IMR-90 (cell line): ENCODE measurements at regions not wholly inside any gene's neighbourhood (a gene's known extent, or its start where the extent isn't known, plus 50 kb on each side); places are given as distances from the start of the nearest gene placed in this dataset.

Experiments
- ATAC-seq: fragments of 200-7000 bp; cut with Tn5 transposase; 2 replicates; pipeline ENCODE4 v1.9.1; 2020; ENCODE audit warnings: low read depth, mild to moderate bottlenecking, moderate library complexity
- BruUV-seq: library from RNA; stranded (reverse); fragments of 400-500 nt; replicated peaks from 2 replicates; lab custom pipeline; 2021; lab: Mats Ljungman, UMichigan
- CTCF ChIA-PET: fragments of 300-600 bp; formaldehyde crosslinking; extraction: SDS; loops from one replicate; lab custom pipeline; 2021; ENCODE audit warnings: antibody characterized with exemption; lab: Yijun Ruan, JAX
- POLR2A ChIA-PET: fragments of 300-600 bp; sonication (Branson Sonifier 250); formaldehyde crosslinking; loops from one replicate; lab custom pipeline; 2022; ENCODE audit warnings: antibody characterized with exemption; ENCODE audit not compliant: unreplicated experiment; lab: Charles Lee
- DNase-seq: peaks from one replicate; pipeline ENCODE4 v3.0.0; 2013
- H2AFZ ChIP-seq: replicated peaks from 2 replicates; pipeline ENCODE3; 2013; ENCODE audit warnings: low read length, mild to moderate bottlenecking; ENCODE audit not compliant: poor library complexity
- H2AK5ac ChIP-seq: 2 replicates; pipeline ENCODE4 v1.6.1; 2013; ENCODE audit warnings: low read depth, low read length, inconsistent platforms
- H2AK9ac ChIP-seq: replicated peaks from 2 replicates; pipeline ENCODE3; 2013; ENCODE audit warnings: mild to moderate bottlenecking, low read depth, low read length, moderate library complexity; ENCODE audit not compliant: poor library complexity
- H2BK120ac ChIP-seq: 2 replicates; pipeline ENCODE4 v1.6.1; 2013; ENCODE audit warnings: low read depth, low read length, inconsistent platforms
- H2BK15ac ChIP-seq: 3 replicates; pipeline ENCODE4 v1.6.1; 2013; ENCODE audit warnings: low read depth, low read length, inconsistent platforms
- H2BK20ac ChIP-seq: 2 replicates; pipeline ENCODE4 v1.6.1; 2013; ENCODE audit warnings: low read depth, mild to moderate bottlenecking, inconsistent platforms, low read length, moderate library complexity
- H2BK5ac ChIP-seq: 2 replicates; pipeline ENCODE4 v1.6.1; 2013; ENCODE audit warnings: mild to moderate bottlenecking, low read depth, low read length, inconsistent platforms; ENCODE audit not compliant: poor library complexity, severe bottlenecking
- H3K14ac ChIP-seq: replicated peaks from 2 replicates; pipeline ENCODE4 v1.6.1; 2013; ENCODE audit warnings: low read depth, low read length, inconsistent platforms
- H3K18ac ChIP-seq: 2 replicates; pipeline ENCODE4 v1.6.1; 2013; ENCODE audit warnings: low read depth, low read length, control low read depth
- H3K23ac ChIP-seq: 2 replicates; pipeline ENCODE4 v1.6.1; 2013; ENCODE audit warnings: low read depth, low read length, inconsistent platforms
- H3K27ac ChIP-seq: 2 replicates; pipeline ENCODE4 v1.5.1; 2013; ENCODE audit warnings: mild to moderate bottlenecking, control low read depth, low read length; ENCODE audit not compliant: insufficient read depth
- H3K27me3 ChIP-seq: 2 replicates; pipeline ENCODE4 v1.6.1; 2013; ENCODE audit warnings: low read length; ENCODE audit not compliant: control insufficient read depth, insufficient read depth
- H3K36me3 ChIP-seq: 2 replicates; pipeline ENCODE4 v1.6.1; 2013; ENCODE audit warnings: low read length, mixed read lengths; ENCODE audit not compliant: control insufficient read depth, insufficient read depth
- H3K4ac ChIP-seq: 2 replicates; pipeline ENCODE4 v1.6.1; 2013; ENCODE audit warnings: low read depth, low read length, inconsistent platforms
- H3K4me1 ChIP-seq: 2 replicates; pipeline ENCODE4 v1.6.1; 2013; ENCODE audit warnings: low read length, mixed read lengths; ENCODE audit not compliant: control insufficient read depth, insufficient read depth
- H3K4me2 ChIP-seq: 2 replicates; pipeline ENCODE4 v1.6.1; 2013; ENCODE audit warnings: low read depth, mild to moderate bottlenecking, control low read depth, low read length, moderate library complexity
- H3K4me3 ChIP-seq: 2 replicates; pipeline ENCODE4 v1.5.1; 2013; ENCODE audit warnings: low read depth, mild to moderate bottlenecking, control low read depth, low read length, moderate library complexity; ENCODE audit not compliant: insufficient read depth
- H3K56ac ChIP-seq: 2 replicates; pipeline ENCODE4 v1.6.1; 2013; ENCODE audit warnings: low read length, inconsistent platforms; ENCODE audit not compliant: insufficient read depth; ENCODE audit errors: extremely low read depth
- H3K79me1 ChIP-seq, 2 experiments: 2 replicates each; pipeline ENCODE4 v1.6.1; 2013; ENCODE audit warnings: low read length in 2 of 2, inconsistent platforms in 1 of 2, low read depth in 1 of 2
- H3K9ac ChIP-seq: 2 replicates; pipeline ENCODE4 v1.6.1; 2013; ENCODE audit warnings: low read depth, low read length, control low read depth
- H3K9me1 ChIP-seq: 2 replicates; pipeline ENCODE4 v1.6.1; 2013; ENCODE audit warnings: low read length, inconsistent platforms; ENCODE audit not compliant: insufficient read depth
- H3K9me3 ChIP-seq: 2 replicates; pipeline ENCODE4 v1.6.1; 2013; ENCODE audit warnings: low read length; ENCODE audit not compliant: control insufficient read depth, insufficient read depth
- H4K20me1 ChIP-seq: 2 replicates; pipeline ENCODE4 v1.6.1; 2013; ENCODE audit warnings: low read length, inconsistent platforms; ENCODE audit not compliant: insufficient read depth
- H4K5ac ChIP-seq: 2 replicates; pipeline ENCODE4 v1.6.1; 2013; ENCODE audit warnings: mild to moderate bottlenecking, low read depth, low read length, control low read depth
- H4K8ac ChIP-seq, 2 experiments: 2 replicates each; pipeline ENCODE4 v1.6.1; 2013; ENCODE audit warnings: low read depth in 2 of 2, low read length in 2 of 2, control low read depth in 1 of 2, inconsistent platforms in 1 of 2
- H4K91ac ChIP-seq: 2 replicates; pipeline ENCODE4 v1.6.1; 2013; ENCODE audit warnings: low read depth, low read length, inconsistent platforms; ENCODE audit not compliant: insufficient read depth
- BHLHE40 ChIP-seq: fragments of 150-350 bp; IDR thresholded peaks from 2 replicates; pipeline ENCODE4 v1.6.1; 2016; ENCODE audit warnings: mild to moderate bottlenecking, low read depth, low read length
- CEBPB ChIP-seq: IDR thresholded peaks from 2 replicates; pipeline ENCODE4 v1.6.1; 2012; ENCODE audit warnings: low read depth, low read length, improper control_type of control experiment
- CHD1 ChIP-seq: IDR thresholded peaks from 2 replicates; pipeline ENCODE4 v1.6.1; 2012; ENCODE audit warnings: low read depth, low read length, improper control_type of control experiment
- FOS ChIP-seq: fragments of 150-350 bp; IDR thresholded peaks from 2 replicates; pipeline ENCODE4 v1.6.1; 2016; ENCODE audit warnings: low read depth, low read length
- MAFK ChIP-seq: IDR thresholded peaks from 2 replicates; pipeline ENCODE4 v1.6.1; 2012; ENCODE audit warnings: low read depth, low read length, improper control_type of control experiment
- MAZ ChIP-seq: IDR thresholded peaks from 2 replicates; pipeline ENCODE4 v1.6.1; 2012; ENCODE audit warnings: low read depth, mild to moderate bottlenecking, low read length, improper control_type of control experiment, moderate library complexity, borderline replicate concordance
- MXI1 ChIP-seq: IDR thresholded peaks from 2 replicates; pipeline ENCODE4 v1.6.1; 2012; ENCODE audit warnings: low read depth, mild to moderate bottlenecking, low read length, moderate library complexity, borderline replicate concordance
- NFE2L2 ChIP-seq: fragments of 150-350 bp; IDR thresholded peaks from 2 replicates; pipeline ENCODE4 v1.6.1; 2016; ENCODE audit warnings: low read depth, mild to moderate bottlenecking, low read length
- POLR2A ChIP-seq: IDR thresholded peaks from 2 replicates; pipeline ENCODE4 v1.6.1; 2012; ENCODE audit warnings: mild to moderate bottlenecking, low read depth, low read length
- RAD21 ChIP-seq: IDR thresholded peaks from 2 replicates; pipeline ENCODE4 v1.6.1; 2012; ENCODE audit warnings: low read length, improper control_type of control experiment
- RCOR1 ChIP-seq: IDR thresholded peaks from 2 replicates; pipeline ENCODE4 v1.6.1; 2012; ENCODE audit warnings: mild to moderate bottlenecking, low read length, improper control_type of control experiment; ENCODE audit not compliant: insufficient replicate concordance
- RFX5 ChIP-seq: IDR thresholded peaks from 2 replicates; pipeline ENCODE4 v1.8.0; 2012; ENCODE audit warnings: low read depth, mild to moderate bottlenecking, low read length, moderate library complexity
- SMC3 ChIP-seq: fragments of 150-350 bp; IDR thresholded peaks from 2 replicates; pipeline ENCODE4 v1.6.1; 2016; ENCODE audit warnings: low read depth, mild to moderate bottlenecking, antibody characterized with exemption, low read length, moderate library complexity
- WGBS, 2 experiments: methylation state at CpG; one replicate each; pipeline versions ENCODE4 v1.1.5 to v1.1.7; 2013; ENCODE audit warnings: missing lambda C conversion rate in 2 of 2; ENCODE audit not compliant: insufficient read length in 1 of 2; ENCODE audit errors: extremely low coverage in 2 of 2; 5-methylcytosine and 5-hydroxymethylcytosine counted together
- dilution Hi-C: fragments of 300-500 bp; cut with HindIII; formaldehyde crosslinking; loops from one replicate; pipeline ENCODE4 v1.14.3; 2018; ENCODE audit warnings: low sequenced_read_pairs; ENCODE audit not compliant: unreplicated experiment
- in situ Hi-C: fragments of 300-500 bp; cut with MboI; formaldehyde crosslinking; loops from 3 replicates; pipeline ENCODE4 v1.14.3; 2019; ENCODE audit warnings: low sequenced_read_pairs, inconsistent platforms, mixed read lengths
- intact Hi-C: fragments of 100-400 bp; cut with micrococcal nuclease; formaldehyde crosslinking; loops from 2 replicates; pipeline ENCODE4 v1.10.0; 2022
- TF ChIP-seq, protein P1 (sequence below): fragments of 150-350 bp; IDR thresholded peaks from 2 replicates; pipeline ENCODE4 v1.6.1; 2016; ENCODE audit warnings: low read depth, mild to moderate bottlenecking, low read length, moderate library complexity, borderline replicate concordance
- TF ChIP-seq, protein P2 (sequence below): fragments of 150-350 bp; IDR thresholded peaks from 2 replicates; pipeline ENCODE4 v1.6.1; 2017; ENCODE audit warnings: mild to moderate bottlenecking, antibody characterized with exemption, low read length, low read depth
- TF ChIP-seq, protein P3 (sequence below): conservative IDR thresholded peaks from 2 replicates; pipeline ENCODE4 v1.5.1; 2012; ENCODE audit warnings: mild to moderate bottlenecking, low read depth, low read length, improper control_type of control experiment

GRCh38 chr2:138391946-138392345, 109.6 kb upstream of the SPOPL start:
- H3K79me1 ChIP-seq = no peaks in the 10 kb centered on the region
- no peak overlapping the region for H3K9ac ChIP-seq
- no peak overlapping the region for H3K4me2 ChIP-seq
- ChIA-PET CTCF (no interaction called here), POLR2A (no interaction called here)
- H3K18ac ChIP-seq = no peak overlapping the region
- H3K23ac ChIP-seq = no peak overlapping the region
- H3K36me3 ChIP-seq = no peaks in the 10 kb centered on the region
- H4K8ac ChIP-seq = no peak overlapping the region
- no peaks in the 10 kb centered on the region for H4K20me1 ChIP-seq
- H2BK120ac ChIP-seq = no peak overlapping the region
- no peak overlapping the region for H4K5ac ChIP-seq
- DNase-seq (peak; percentile 4), ATAC-seq (no peak)
- no CpG with 5 or more reads among the region's 5 CpGs for WGBS, 2 experiments
- no peaks in the 10 kb centered on the region for H3K9me3 ChIP-seq
- no peak overlapping the region for H2BK20ac ChIP-seq
- H3K14ac ChIP-seq = no peak overlapping the region
- no peak overlapping the region for H3K27ac ChIP-seq
- TF ChIP-seq, protein P1, sequence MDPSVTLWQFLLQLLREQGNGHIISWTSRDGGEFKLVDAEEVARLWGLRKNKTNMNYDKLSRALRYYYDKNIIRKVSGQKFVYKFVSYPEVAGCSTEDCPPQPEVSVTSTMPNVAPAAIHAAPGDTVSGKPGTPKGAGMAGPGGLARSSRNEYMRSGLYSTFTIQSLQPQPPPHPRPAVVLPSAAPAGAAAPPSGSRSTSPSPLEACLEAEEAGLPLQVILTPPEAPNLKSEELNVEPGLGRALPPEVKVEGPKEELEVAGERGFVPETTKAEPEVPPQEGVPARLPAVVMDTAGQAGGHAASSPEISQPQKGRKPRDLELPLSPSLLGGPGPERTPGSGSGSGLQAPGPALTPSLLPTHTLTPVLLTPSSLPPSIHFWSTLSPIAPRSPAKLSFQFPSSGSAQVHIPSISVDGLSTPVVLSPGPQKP = no peak
- no peak for TF ChIP-seq BHLHE40
- no peak for TF ChIP-seq CHD1
- TF ChIP-seq MAFK = no peak
- TF ChIP-seq, protein P2, sequence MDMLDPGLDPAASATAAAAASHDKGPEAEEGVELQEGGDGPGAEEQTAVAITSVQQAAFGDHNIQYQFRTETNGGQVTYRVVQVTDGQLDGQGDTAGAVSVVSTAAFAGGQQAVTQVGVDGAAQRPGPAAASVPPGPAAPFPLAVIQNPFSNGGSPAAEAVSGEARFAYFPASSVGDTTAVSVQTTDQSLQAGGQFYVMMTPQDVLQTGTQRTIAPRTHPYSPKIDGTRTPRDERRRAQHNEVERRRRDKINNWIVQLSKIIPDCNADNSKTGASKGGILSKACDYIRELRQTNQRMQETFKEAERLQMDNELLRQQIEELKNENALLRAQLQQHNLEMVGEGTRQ = no peak
- no peak for TF ChIP-seq MXI1
- no peak for TF ChIP-seq FOS
- TF ChIP-seq RAD21 = no peak
- TF ChIP-seq CEBPB = no peak
- TF ChIP-seq POLR2A = no peak
- TF ChIP-seq RCOR1 = no peak
- TF ChIP-seq SMC3 = no peak
- no peak for TF ChIP-seq MAZ
- no peak for TF ChIP-seq RFX5
- no peak for TF ChIP-seq NFE2L2
- TF ChIP-seq, protein P3, sequence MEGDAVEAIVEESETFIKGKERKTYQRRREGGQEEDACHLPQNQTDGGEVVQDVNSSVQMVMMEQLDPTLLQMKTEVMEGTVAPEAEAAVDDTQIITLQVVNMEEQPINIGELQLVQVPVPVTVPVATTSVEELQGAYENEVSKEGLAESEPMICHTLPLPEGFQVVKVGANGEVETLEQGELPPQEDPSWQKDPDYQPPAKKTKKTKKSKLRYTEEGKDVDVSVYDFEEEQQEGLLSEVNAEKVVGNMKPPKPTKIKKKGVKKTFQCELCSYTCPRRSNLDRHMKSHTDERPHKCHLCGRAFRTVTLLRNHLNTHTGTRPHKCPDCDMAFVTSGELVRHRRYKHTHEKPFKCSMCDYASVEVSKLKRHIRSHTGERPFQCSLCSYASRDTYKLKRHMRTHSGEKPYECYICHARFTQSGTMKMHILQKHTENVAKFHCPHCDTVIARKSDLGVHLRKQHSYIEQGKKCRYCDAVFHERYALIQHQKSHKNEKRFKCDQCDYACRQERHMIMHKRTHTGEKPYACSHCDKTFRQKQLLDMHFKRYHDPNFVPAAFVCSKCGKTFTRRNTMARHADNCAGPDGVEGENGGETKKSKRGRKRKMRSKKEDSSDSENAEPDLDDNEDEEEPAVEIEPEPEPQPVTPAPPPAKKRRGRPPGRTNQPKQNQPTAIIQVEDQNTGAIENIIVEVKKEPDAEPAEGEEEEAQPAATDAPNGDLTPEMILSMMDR = no peak
- in situ Hi-C loops (no loop called here), dilution Hi-C loops (no loop called here), intact Hi-C loops (no loop called here)
- no peaks in the 10 kb centered on the region; the same call in 1 of the 2 replicates for H3K9me1 ChIP-seq
- no peak overlapping the region for H2BK15ac ChIP-seq
- no peak overlapping the region for H2BK5ac ChIP-seq
- no peak overlapping the region for H3K56ac ChIP-seq
- H4K91ac ChIP-seq = no peak overlapping the region
- no peak overlapping the region for H2AFZ ChIP-seq
- H3K4me3 ChIP-seq = no peak overlapping the region
- no peak overlapping the region for H2AK9ac ChIP-seq
- no peak overlapping the region for H2AK5ac ChIP-seq
- H3K27me3 ChIP-seq = no peaks in the 10 kb centered on the region
- no peaks in the 10 kb centered on the region for H3K4me1 ChIP-seq
- no peak overlapping the region for H3K4ac ChIP-seq
- no TSS peak for BruUV-seq
